Mesenchymal stem cell (in vitro differentiated cells and primary cell): ENCODE measurements at regions not wholly inside any gene's neighbourhood (a gene's known extent, or its start where the extent isn't known, plus 50 kb on each side); places are given as distances from the start of the nearest gene placed in this dataset.

Source experiments
- DNase-seq: peaks from one replicate; pipeline ENCODE4 v3.0.0-alpha.2; 2013
- H2AFZ ChIP-seq: one replicate; pipeline ENCODE4 v1.6.1; 2013; ENCODE audit warnings: low read depth, mild to moderate bottlenecking, control low read depth, inconsistent platforms, low read length, moderate library complexity
- H2AK5ac ChIP-seq: 2 replicates; pipeline ENCODE4 v1.6.1; 2013; ENCODE audit warnings: low read length, moderate library complexity, mild to moderate bottlenecking, inconsistent platforms; ENCODE audit not compliant: severe bottlenecking
- H2BK120ac ChIP-seq: one replicate; pipeline ENCODE4 v1.6.1; 2013; ENCODE audit warnings: low read depth, mild to moderate bottlenecking, inconsistent platforms, low read length, moderate library complexity
- H2BK12ac ChIP-seq, 2 experiments: one replicate each; pipeline ENCODE4 v1.6.1; 2013; ENCODE audit warnings: inconsistent platforms in 2 of 2, low read length in 2 of 2, mild to moderate bottlenecking in 2 of 2, moderate library complexity in 2 of 2, control low read depth in 1 of 2
- H2BK15ac ChIP-seq: one replicate; pipeline ENCODE4 v1.6.1; 2013; ENCODE audit warnings: mild to moderate bottlenecking, low read depth, inconsistent platforms; ENCODE audit not compliant: poor library complexity, severe bottlenecking
- H2BK5ac ChIP-seq: 2 replicates; pipeline ENCODE4 v1.6.1; 2013; ENCODE audit warnings: low read depth, mild to moderate bottlenecking, low read length, control low read depth, inconsistent platforms; ENCODE audit not compliant: poor library complexity, severe bottlenecking
- H3K14ac ChIP-seq, 2 experiments: one replicate each; pipeline ENCODE4 v1.6.1; 2013; ENCODE audit warnings: inconsistent platforms in 2 of 2, low read length in 2 of 2, control low read depth in 1 of 2, mild to moderate bottlenecking in 1 of 2, moderate library complexity in 1 of 2
- H3K18ac ChIP-seq, 2 experiments: one replicate each; pipeline ENCODE4 v1.6.1; 2013; ENCODE audit warnings: inconsistent platforms in 2 of 2, low read length in 2 of 2, control low read depth in 1 of 2, low read depth in 1 of 2, mild to moderate bottlenecking in 1 of 2
- H3K23ac ChIP-seq, 2 experiments: one replicate each; pipeline ENCODE4 v1.6.1; 2013; ENCODE audit warnings: inconsistent platforms in 2 of 2, low read length in 2 of 2, mild to moderate bottlenecking in 2 of 2, moderate library complexity in 2 of 2, control low read depth in 1 of 2
- H3K27ac ChIP-seq: 2 replicates; pipeline ENCODE4 v1.5.1; 2013; ENCODE audit warnings: mild to moderate bottlenecking, moderate library complexity, low read length, control low read depth, inconsistent platforms; ENCODE audit not compliant: poor library complexity, severe bottlenecking
- H3K27me3 ChIP-seq, 2 experiments: 2 replicates each; pipeline versions ENCODE4 v1.6.1 to v1.7.0; 2013; ENCODE audit warnings: low read length in 2 of 2, mild to moderate bottlenecking in 2 of 2, moderate library complexity in 2 of 2, control low read depth in 1 of 2, inconsistent platforms in 1 of 2; ENCODE audit not compliant: control insufficient read depth in 1 of 2, insufficient read depth in 1 of 2
- H3K36me3 ChIP-seq, 2 experiments: 2 replicates each; pipeline versions ENCODE4 v1.6.1 to v1.7.0; 2013; ENCODE audit warnings: low read length in 2 of 2, control low read depth in 1 of 2, inconsistent platforms in 1 of 2, low read depth in 1 of 2, mild to moderate bottlenecking in 1 of 2; ENCODE audit not compliant: insufficient read depth in 2 of 2, control insufficient read depth in 1 of 2
- H3K4ac ChIP-seq, 2 experiments: one replicate each; pipeline ENCODE4 v1.6.1; 2013; ENCODE audit warnings: inconsistent platforms in 2 of 2, low read length in 2 of 2, mild to moderate bottlenecking in 2 of 2, moderate library complexity in 2 of 2, control low read depth in 1 of 2, low read depth in 1 of 2
- H3K4me1 ChIP-seq: 2 replicates; pipeline ENCODE4 v1.6.1; 2013; ENCODE audit warnings: low read depth, low read length, control low read depth; ENCODE audit not compliant: control insufficient read depth, insufficient read depth
- H3K4me2 ChIP-seq: 2 replicates; pipeline ENCODE4 v1.6.1; 2013; ENCODE audit warnings: low read length, mild to moderate bottlenecking, inconsistent platforms; ENCODE audit not compliant: poor library complexity, severe bottlenecking
- H3K4me3 ChIP-seq, 2 experiments: 2 replicates each; pipeline versions ENCODE4 v1.5.1 to v1.7.0; 2013; ENCODE audit warnings: low read length in 2 of 2, mild to moderate bottlenecking in 2 of 2, control low read depth in 1 of 2, low read depth in 1 of 2; ENCODE audit not compliant: insufficient read depth in 1 of 2
- H3K79me1 ChIP-seq: replicated peaks from 2 replicates; pipeline ENCODE4 v1.6.1; 2013; ENCODE audit warnings: mild to moderate bottlenecking, control low read depth, low read length, inconsistent platforms; ENCODE audit not compliant: poor library complexity, severe bottlenecking
- H3K9ac ChIP-seq: 2 replicates; pipeline ENCODE4 v1.7.0; 2013; ENCODE audit warnings: mild to moderate bottlenecking, low read length, moderate library complexity
- H3K9me3 ChIP-seq: 2 replicates; pipeline ENCODE4 v1.7.0; 2013; ENCODE audit warnings: mild to moderate bottlenecking, low read length; ENCODE audit not compliant: control insufficient read depth
- H4K8ac ChIP-seq: one replicate; pipeline ENCODE4 v1.6.1; 2013; ENCODE audit warnings: inconsistent platforms, mild to moderate bottlenecking, low read length, moderate library complexity
- H4K91ac ChIP-seq: one replicate; pipeline ENCODE4 v1.6.1; 2013; ENCODE audit warnings: mild to moderate bottlenecking, low read length, inconsistent platforms
- WGBS: methylation state at CpG from one replicate; pipeline ENCODE4 v1.1.7; 2013; ENCODE audit warnings: mixed read lengths; 5-methylcytosine and 5-hydroxymethylcytosine counted together

DNA sequence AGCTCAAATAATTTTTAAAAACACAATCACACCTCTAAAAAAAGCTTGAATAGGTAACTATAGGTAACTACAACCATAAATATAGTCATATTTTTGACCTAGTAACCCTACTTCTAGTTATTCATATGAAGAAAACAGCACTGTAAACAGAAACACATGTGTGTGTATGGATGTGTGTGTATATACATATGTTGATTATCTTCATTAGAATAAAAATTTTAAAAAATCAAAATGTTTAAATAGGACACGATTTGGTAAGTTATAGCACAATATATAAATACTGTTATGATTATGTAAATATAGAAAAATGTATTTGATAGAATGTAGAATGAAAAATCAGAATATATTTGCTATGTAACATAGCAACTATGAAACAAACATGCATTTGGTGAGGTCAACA, 258.1 kb upstream of the GK2 start:
- Histone ChIP-seq H3K79me1 (no peaks in the 10 kb centered on the region), H3K14ac (no peak overlapping the region), H3K9ac (no peak overlapping the region), H3K4me3 (no peak overlapping the region), H2BK12ac (no peak overlapping the region), H4K91ac (no peak overlapping the region), H2BK5ac (no peak overlapping the region), H4K8ac (no peak overlapping the region), H3K4me1 (no peaks in the 10 kb centered on the region), H2BK120ac (no peak overlapping the region), H3K9me3 (peaks cover 9% of the 10 kb centered on the region), H3K27me3 (no peaks in the 10 kb centered on the region), H2AFZ (no peak overlapping the region), H3K27ac (no peak overlapping the region), H2AK5ac (no peak overlapping the region), H3K36me3 (no peaks in the 10 kb centered on the region), H3K4me2 (no peak overlapping the region), H3K23ac (no peak overlapping the region), H3K4ac (no peak overlapping the region), H3K18ac (no peak overlapping the region), H2BK15ac (no peak overlapping the region)
- DNase-seq = no peak
- no CpG with 5 or more reads among the region's 1 CpG for WGBS

DNA sequence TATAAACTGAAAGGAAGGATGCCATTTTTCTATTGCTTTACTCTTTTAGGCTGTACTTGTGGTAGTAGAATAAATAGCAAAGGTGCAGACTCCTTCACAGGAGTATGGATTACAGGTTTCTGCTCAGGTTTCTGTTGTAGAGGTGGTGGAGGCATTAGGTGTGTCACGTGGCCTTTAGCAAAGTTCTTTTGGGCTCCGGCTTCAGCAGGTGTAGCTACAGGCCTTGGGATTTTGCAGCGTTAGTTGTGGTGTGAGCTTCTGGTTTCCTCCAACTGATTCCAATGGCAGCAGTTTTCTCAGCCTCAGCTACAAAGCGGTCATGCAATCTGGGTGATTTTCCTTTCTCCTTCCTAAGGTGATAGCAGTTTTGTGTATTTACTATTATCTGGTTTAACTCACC, 255.8 kb upstream of the GK2 start:
- H2BK5ac ChIP-seq = no peak overlapping the region
- WGBS = 46% methylated on average over 2 of the region's 4 CpGs
- no peak overlapping the region for H3K23ac ChIP-seq
- peaks cover 11% of the 10 kb centered on the region for H3K9me3 ChIP-seq
- no peak overlapping the region for H4K8ac ChIP-seq
- no peak overlapping the region for H3K9ac ChIP-seq
- no peaks in the 10 kb centered on the region for H3K27me3 ChIP-seq
- H2AFZ ChIP-seq = no peak overlapping the region
- H3K79me1 ChIP-seq = no peaks in the 10 kb centered on the region
- no peak overlapping the region for H2BK15ac ChIP-seq
- no peak overlapping the region for H3K4ac ChIP-seq
- H3K27ac ChIP-seq = no peak overlapping the region
- no peaks in the 10 kb centered on the region for H3K36me3 ChIP-seq
- H3K4me3 ChIP-seq = no peak overlapping the region
- H2BK120ac ChIP-seq = no peak overlapping the region
- no peak overlapping the region for H3K14ac ChIP-seq
- no peak overlapping the region for H3K4me2 ChIP-seq
- no peak overlapping the region for H2BK12ac ChIP-seq
- no peaks in the 10 kb centered on the region for H3K4me1 ChIP-seq
- no peak for DNase-seq
- H2AK5ac ChIP-seq = no peak overlapping the region
- H3K18ac ChIP-seq = no peak overlapping the region
- H4K91ac ChIP-seq = peak overlapping the region; percentile 50

DNA sequence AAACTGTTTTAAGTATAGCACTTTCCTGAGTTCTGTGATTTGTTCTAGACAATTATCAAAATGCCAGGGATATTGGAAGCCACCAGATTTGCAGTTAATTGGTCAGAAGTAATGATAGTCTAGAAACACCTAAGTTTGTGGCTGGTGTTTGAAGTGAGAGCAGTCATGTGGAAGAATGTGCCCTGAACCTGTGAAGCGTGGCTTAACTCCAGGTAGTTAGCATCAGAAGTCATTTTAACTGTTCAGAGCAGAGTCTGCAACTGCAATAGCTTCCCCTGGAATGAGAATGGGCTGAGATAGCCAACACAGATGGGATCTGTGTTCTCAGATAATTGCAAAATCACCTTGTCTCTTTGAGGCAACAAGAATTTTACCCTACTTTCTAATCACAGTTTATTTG, 255.1 kb upstream of the GK2 start:
- no peaks in the 10 kb centered on the region for H3K79me1 ChIP-seq
- no peaks in the 10 kb centered on the region for H3K36me3 ChIP-seq
- no peak overlapping the region for H2BK15ac ChIP-seq
- no peak overlapping the region for H2BK5ac ChIP-seq
- no peak overlapping the region for H3K4me3 ChIP-seq
- no peak overlapping the region for H2BK120ac ChIP-seq
- 93% methylated on average over 1 of the region's 1 CpG for WGBS
- no peak overlapping the region for H4K91ac ChIP-seq
- no peak overlapping the region for H2BK12ac ChIP-seq
- H3K27ac ChIP-seq = no peak overlapping the region
- H3K9ac ChIP-seq = no peak overlapping the region
- H3K18ac ChIP-seq = no peak overlapping the region
- peaks cover 15% of the 10 kb centered on the region for H3K9me3 ChIP-seq
- H2AFZ ChIP-seq = no peak overlapping the region
- H3K23ac ChIP-seq = no peak overlapping the region
- no peaks in the 10 kb centered on the region for H3K27me3 ChIP-seq
- H3K14ac ChIP-seq = no peak overlapping the region
- no peaks in the 10 kb centered on the region for H3K4me1 ChIP-seq
- H3K4ac ChIP-seq = no peak overlapping the region
- no peak for DNase-seq
- H2AK5ac ChIP-seq = no peak overlapping the region
- H4K8ac ChIP-seq = no peak overlapping the region
- H3K4me2 ChIP-seq = no peak overlapping the region

- Histone ChIP-seq H3K14ac (no peak overlapping the region), H4K91ac (no peak overlapping the region), H3K27me3 (no peaks in the 10 kb centered on the region), H2BK120ac (no peak overlapping the region), H3K36me3 (no peaks in the 10 kb centered on the region), H3K18ac (no peak overlapping the region), H3K4me1 (no peaks in the 10 kb centered on the region), H3K4me3 (no peak overlapping the region), H3K4me2 (no peak overlapping the region), H2AK5ac (no peak overlapping the region), H3K4ac (no peak overlapping the region), H2AFZ (no peak overlapping the region), H2BK15ac (no peak overlapping the region), H2BK12ac (no peak overlapping the region), H2BK5ac (no peak overlapping the region), H3K79me1 (no peaks in the 10 kb centered on the region), H3K9me3 (peaks cover 20% of the 10 kb centered on the region), H3K23ac (no peak overlapping the region), H4K8ac (no peak overlapping the region), H3K27ac (no peak overlapping the region), H3K9ac (no peak overlapping the region)
- DNase-seq = no peak
- 100% methylated on average over 3 of the region's 3 CpGs for WGBS
Measured at GRCh38 chr4:79662651-79663050, 254.6 kb upstream of the GK2 start.
